GM20000 (cell line): ENCODE measurements at regions not wholly inside any gene's neighbourhood (a gene's known extent, or its start where the extent isn't known, plus 50 kb on each side); places are given as distances from the start of the nearest gene placed in this dataset.
A peak's percentile ranks its signal among the peaks of the same experiment; 100 is the strongest.

Source experiments
- DNase-seq: peaks from one replicate; pipeline ENCODE4 v3.0.0; 2012; ENCODE audit warnings: low spot score
- CTCF ChIP-seq: IDR thresholded peaks from 2 replicates; pipeline ENCODE4 v1.5.1; 2012; ENCODE audit warnings: mild to moderate bottlenecking, control low read depth; ENCODE audit errors: extremely low read depth, missing control alignments

GRCh38 chr2:133844214-133844892 lies 276.1 kb upstream of the NCKAP5 start:
- peak; percentile 72 for TF ChIP-seq CTCF
- peak; percentile 73 for DNase-seq

GRCh38 chr2:133846476-133846875 lies 278.2 kb upstream of the NCKAP5 start:
- no peak for TF ChIP-seq CTCF
- DNase-seq: no peak

GRCh38 chr2:133847591-133847990 lies 279.3 kb upstream of the NCKAP5 start:
- no peak for TF ChIP-seq CTCF
- DNase-seq: no peak

GRCh38 chr2:133848111-133848649 lies 279.9 kb upstream of the NCKAP5 start:
- TF ChIP-seq CTCF: no peak
- DNase-seq: no peak

GRCh38 chr2:133849341-133849740 lies 281.1 kb upstream of the NCKAP5 start:
- DNase-seq: no peak
- TF ChIP-seq CTCF: no peak

- no peak for TF ChIP-seq CTCF
- DNase-seq: no peak
Observed at GRCh38 chr2:133854603-133855200, 286.4 kb upstream of the NCKAP5 start.

- no peak for DNase-seq
- no peak for TF ChIP-seq CTCF
Observed at GRCh38 chr2:133855526-133855925, 287.3 kb upstream of the NCKAP5 start.
